IPS-18a (cell line): ENCODE measurements at regions not wholly inside any gene's neighbourhood (a gene's known extent, or its start where the extent isn't known, plus 50 kb on each side); places are given as distances from the start of the nearest gene placed in this dataset.
"Not testable (repeated sequence)": the region's sequence is repeated elsewhere in the genome, so short reads cannot be mapped to it uniquely, and the experiment has no call there.

Source experiments
- H3K27ac ChIP-seq: one replicate; pipeline ENCODE4 v1.5.1; 2013; ENCODE audit warnings: low read length
- H3K27me3 ChIP-seq: one replicate; pipeline ENCODE4 v1.6.1; 2013; ENCODE audit warnings: mild to moderate bottlenecking, low read length; ENCODE audit not compliant: control insufficient read depth, insufficient read depth
- H3K36me3 ChIP-seq: one replicate; pipeline ENCODE4 v1.6.1; 2013; ENCODE audit warnings: low read depth, low read length; ENCODE audit not compliant: control insufficient read depth
- H3K4me1 ChIP-seq: one replicate; pipeline ENCODE4 v1.6.1; 2013; ENCODE audit warnings: low read depth, low read length; ENCODE audit not compliant: control insufficient read depth
- H3K4me3 ChIP-seq: one replicate; pipeline ENCODE4 v1.5.1; 2013; ENCODE audit warnings: low read length
- H3K9ac ChIP-seq: one replicate; pipeline ENCODE4 v1.6.1; 2013; ENCODE audit warnings: mild to moderate bottlenecking, low read length, moderate library complexity
- H3K9me3 ChIP-seq: one replicate; pipeline ENCODE4 v1.6.1; 2013; ENCODE audit warnings: low read depth, low read length; ENCODE audit not compliant: control insufficient read depth

DNA sequence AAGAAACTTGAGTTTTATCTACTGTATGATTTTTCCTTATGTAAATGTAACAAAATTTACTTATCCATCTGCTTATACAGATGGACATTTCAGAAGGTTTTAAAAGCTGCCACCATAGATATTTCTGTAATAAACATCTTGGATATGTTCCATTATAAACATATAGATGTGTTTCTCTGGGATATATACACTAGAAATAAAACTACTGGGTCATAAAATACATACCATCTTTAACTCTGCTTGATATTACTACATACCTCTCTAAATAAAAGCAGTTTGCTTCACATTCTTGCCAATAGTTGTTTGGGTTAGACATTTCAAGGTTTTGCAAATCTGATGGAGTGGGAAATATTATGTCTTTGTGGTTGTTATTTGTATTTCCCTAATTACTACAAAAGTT lies 220.6 kb downstream of the FBXO8 start:
- H3K27me3 ChIP-seq: no peaks in the 10 kb centered on the region
- no peak overlapping the region for H3K9ac ChIP-seq
- H3K9me3 ChIP-seq: no peaks in the 10 kb centered on the region
- H3K27ac ChIP-seq: no peak overlapping the region
- no peaks in the 10 kb centered on the region for H3K4me1 ChIP-seq
- H3K4me3 ChIP-seq: no peak overlapping the region
- no peaks in the 10 kb centered on the region for H3K36me3 ChIP-seq

DNA sequence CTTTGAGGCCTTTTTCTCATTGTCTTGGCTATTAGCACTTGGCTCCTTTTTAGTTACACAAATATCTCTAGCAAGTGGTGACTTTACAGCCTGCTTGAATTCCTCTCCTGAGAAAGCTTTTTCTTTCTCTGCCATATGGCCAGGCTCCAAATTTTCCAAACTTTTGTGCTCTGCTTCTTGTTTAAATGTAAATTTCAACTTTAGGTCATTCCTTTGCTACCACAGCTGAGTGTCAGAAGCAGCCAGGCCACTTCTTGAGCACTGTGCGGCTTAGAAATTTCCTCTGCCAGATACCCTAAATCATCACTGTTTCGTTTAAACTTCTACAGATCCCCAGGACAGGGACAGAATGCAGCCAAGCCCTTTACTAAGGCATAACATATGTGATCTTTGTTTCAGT lies 222.4 kb downstream of the FBXO8 start:
- no peaks in the 10 kb centered on the region for H3K27me3 ChIP-seq
- H3K4me1 ChIP-seq: no peaks in the 10 kb centered on the region
- no peak overlapping the region for H3K27ac ChIP-seq
- no peak overlapping the region for H3K9ac ChIP-seq
- no peaks in the 10 kb centered on the region for H3K36me3 ChIP-seq
- H3K9me3 ChIP-seq: no peaks in the 10 kb centered on the region
- H3K4me3 ChIP-seq: no peak overlapping the region

DNA sequence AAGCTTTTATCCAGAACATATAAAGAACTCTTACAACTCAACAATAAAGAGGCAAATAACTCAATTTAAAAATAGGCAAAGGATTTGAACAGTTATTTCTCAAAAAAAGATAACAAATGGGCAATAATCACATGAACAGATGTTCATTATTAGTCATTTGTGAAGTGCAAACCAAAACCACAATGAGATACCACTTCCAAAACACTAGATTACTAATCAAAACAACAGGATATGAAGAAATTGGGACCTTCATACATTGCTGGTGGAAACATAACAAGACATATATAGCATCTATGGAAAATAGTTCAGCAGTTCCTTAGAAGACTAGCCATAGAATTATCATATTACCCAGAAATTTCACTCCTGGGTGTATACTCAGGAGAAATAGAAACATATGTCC lies 224.6 kb downstream of the FBXO8 start:
- Histone ChIP-seq H3K9ac (no peak overlapping the region), H3K4me3 (no peak overlapping the region), H3K27ac (no peak overlapping the region), H3K9me3 (no peaks in the 10 kb centered on the region), H3K27me3 (no peaks in the 10 kb centered on the region), H3K4me1 (no peaks in the 10 kb centered on the region), H3K36me3 (no peaks in the 10 kb centered on the region)

DNA sequence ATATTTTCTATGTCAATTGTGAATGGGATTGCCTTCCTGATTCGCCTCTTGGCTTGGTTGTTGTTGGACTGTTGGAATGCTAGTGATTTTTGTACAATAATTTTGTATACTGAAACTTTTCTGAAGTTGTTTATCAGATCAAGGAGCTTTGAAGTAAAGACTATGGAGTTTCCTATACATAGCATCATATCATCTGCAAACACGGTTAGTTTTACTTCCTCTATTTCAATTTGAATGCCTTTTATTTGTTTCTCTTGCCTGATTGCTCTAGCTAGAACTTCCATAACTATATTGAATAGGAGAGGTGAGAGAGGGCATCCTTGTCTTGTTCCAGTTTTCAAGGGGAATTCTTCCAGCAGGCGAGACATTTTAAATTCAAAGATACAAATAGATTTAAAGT lies 226.5 kb downstream of the FBXO8 start:
- Histone ChIP-seq H3K36me3 (no peaks in the 10 kb centered on the region), H3K4me3 (no peak overlapping the region), H3K9me3 (no peaks in the 10 kb centered on the region), H3K4me1 (no peaks in the 10 kb centered on the region), H3K27ac (no peak overlapping the region), H3K27me3 (no peaks in the 10 kb centered on the region), H3K9ac (no peak overlapping the region)

DNA sequence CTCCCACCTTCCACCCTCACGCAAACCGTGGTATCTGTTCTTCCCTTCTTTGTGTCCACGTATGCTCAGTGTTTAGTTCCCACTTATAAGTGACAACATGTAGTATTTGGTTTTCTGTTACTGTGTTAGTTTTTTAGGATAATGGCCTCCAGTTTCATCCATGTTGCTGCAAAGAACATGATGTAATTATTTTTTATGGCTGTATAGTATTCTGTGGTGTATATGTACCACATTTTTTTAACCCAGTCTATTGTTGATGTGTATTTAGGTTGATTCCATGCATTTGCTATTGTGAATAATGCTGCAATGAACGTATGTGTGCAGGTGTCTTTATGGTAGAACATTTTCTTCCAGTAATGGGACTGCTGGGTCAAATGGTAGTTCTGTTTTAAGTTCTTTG lies 228.1 kb downstream of the FBXO8 start:
- Histone ChIP-seq H3K27me3 (no peaks in the 10 kb centered on the region), H3K9ac (no peak overlapping the region), H3K27ac (no peak overlapping the region), H3K9me3 (no peaks in the 10 kb centered on the region), H3K4me1 (no peaks in the 10 kb centered on the region), H3K4me3 (no peak overlapping the region), H3K36me3 (no peaks in the 10 kb centered on the region)

DNA sequence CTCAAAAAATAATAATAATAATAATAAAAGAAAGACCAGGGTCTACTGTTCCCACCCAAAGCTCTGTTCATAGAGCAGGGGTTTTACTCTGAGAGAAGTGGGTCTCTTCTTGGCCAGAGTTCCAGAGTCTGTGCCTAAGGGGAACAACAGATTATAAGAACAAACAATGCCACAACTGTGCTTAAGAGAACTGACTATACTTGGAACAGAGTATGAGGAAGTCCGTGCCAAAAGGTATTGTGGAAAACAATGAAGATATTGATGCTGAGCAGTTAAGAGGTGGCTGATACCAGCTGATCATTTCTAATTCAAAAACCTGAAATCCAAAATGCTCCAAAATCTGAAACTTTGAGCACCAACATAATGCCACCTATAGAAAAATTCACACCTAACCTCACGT lies 229.6 kb downstream of the FBXO8 start:
- no peak overlapping the region for H3K27ac ChIP-seq
- H3K9ac ChIP-seq: no peak overlapping the region
- no peaks in the 10 kb centered on the region for H3K27me3 ChIP-seq
- no peaks in the 10 kb centered on the region for H3K9me3 ChIP-seq
- no peak overlapping the region for H3K4me3 ChIP-seq
- no peaks in the 10 kb centered on the region for H3K4me1 ChIP-seq
- H3K36me3 ChIP-seq: no peaks in the 10 kb centered on the region

DNA sequence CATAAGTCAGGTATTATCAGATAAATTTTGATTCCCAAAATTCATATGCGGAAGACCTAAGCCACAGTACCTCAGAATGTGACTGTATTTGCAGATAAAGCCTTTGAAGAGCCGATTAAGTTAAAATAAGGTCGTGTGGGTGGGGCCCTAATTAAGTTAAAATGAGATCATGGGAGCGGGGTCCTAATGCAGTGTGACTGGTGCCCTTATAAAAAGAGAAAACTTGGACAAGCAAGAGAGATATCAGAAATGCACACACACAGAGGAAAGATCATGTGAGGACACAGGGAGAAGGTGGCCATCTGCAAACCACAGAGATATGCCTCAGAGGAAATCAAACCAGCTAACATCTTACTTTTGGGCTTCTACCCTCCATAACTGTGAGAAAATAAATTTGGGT lies 236.1 kb downstream of the FBXO8 start:
- no peak overlapping the region for H3K27ac ChIP-seq
- peaks cover 6% of the 10 kb centered on the region for H3K4me1 ChIP-seq
- no peaks in the 10 kb centered on the region for H3K9me3 ChIP-seq
- no peaks in the 10 kb centered on the region for H3K27me3 ChIP-seq
- no peaks in the 10 kb centered on the region for H3K36me3 ChIP-seq
- no peak overlapping the region for H3K4me3 ChIP-seq
- no peak overlapping the region for H3K9ac ChIP-seq

DNA sequence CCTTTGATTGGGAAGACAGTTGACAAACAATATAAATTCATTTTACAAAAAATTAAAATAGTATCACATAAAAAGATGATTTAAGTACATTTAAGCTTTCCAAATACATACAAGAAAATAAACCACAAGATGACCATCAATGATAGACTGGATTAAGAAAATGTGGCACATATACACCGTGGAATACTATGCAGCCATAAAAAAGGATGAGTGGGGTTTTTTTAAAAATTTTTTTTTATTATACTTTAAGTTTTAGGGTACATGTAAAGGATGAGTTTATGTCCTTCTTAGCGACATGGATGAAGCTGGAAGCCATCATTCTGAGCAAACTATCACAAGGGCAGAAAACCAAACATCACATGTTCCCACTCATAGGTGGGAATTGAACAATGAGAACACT lies 237.6 kb downstream of the FBXO8 start:
- peaks cover 21% of the 10 kb centered on the region for H3K4me1 ChIP-seq
- not testable (repeated sequence) for H3K36me3 ChIP-seq, H3K4me3 ChIP-seq, H3K9ac ChIP-seq, H3K27me3 ChIP-seq, H3K9me3 ChIP-seq, H3K27ac ChIP-seq

DNA sequence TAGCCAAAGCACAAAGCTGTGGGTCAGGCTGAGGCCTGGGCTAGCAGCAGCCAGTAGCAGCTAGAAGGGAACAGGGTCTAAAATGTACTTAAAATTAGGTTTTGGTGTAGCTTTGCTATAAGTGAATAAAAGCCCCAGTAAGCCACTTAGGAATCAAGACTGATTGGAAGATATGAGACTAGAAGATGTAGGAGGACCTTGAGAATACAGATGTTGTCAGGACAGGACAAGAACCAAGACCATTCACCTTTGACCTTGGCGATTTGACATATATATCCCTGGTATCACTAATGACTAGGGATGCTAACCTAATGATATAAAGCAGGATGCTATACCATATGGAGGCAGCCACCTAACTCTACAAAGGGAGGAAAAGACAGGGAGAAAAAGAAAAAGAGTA lies 238.1 kb downstream of the FBXO8 start:
- Histone ChIP-seq H3K9ac (no peak overlapping the region), H3K27ac (no peak overlapping the region), H3K9me3 (no peaks in the 10 kb centered on the region), H3K27me3 (no peaks in the 10 kb centered on the region), H3K4me1 (peaks cover 26% of the 10 kb centered on the region), H3K36me3 (no peaks in the 10 kb centered on the region), H3K4me3 (no peak overlapping the region)

DNA sequence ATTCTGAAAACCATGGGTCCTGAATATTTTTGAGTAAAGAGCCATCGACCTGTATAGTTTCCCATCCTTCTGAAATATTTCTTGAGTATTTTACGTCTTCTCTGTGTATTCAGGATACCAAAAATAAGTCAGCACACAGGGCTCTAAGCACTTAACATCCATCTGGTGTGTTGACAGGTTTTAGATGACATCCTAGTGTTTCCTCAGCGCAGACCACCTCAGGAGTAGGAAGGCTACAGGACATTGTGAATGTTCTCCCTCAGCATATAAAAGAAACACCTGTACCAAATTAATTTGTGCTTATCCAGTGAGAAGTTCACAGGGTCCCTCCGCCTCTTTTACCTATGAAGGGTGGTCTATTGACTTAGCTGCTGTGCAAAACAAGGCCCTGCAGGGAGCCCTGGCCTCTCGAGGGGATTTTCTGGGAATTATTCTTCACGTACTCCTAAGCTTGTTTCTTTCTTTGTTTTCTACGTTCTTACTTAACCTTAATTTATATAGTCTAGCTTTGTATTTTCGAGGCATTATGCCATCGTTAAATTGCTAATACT lies 241.8 kb downstream of the FBXO8 start:
- H3K27ac ChIP-seq: no peak overlapping the region
- no peak overlapping the region for H3K9ac ChIP-seq
- H3K4me3 ChIP-seq: peak overlapping the region; percentile 26
- H3K4me1 ChIP-seq: peaks cover 27% of the 10 kb centered on the region
- no peaks in the 10 kb centered on the region for H3K9me3 ChIP-seq
- no peaks in the 10 kb centered on the region for H3K36me3 ChIP-seq
- H3K27me3 ChIP-seq: no peaks in the 10 kb centered on the region

DNA sequence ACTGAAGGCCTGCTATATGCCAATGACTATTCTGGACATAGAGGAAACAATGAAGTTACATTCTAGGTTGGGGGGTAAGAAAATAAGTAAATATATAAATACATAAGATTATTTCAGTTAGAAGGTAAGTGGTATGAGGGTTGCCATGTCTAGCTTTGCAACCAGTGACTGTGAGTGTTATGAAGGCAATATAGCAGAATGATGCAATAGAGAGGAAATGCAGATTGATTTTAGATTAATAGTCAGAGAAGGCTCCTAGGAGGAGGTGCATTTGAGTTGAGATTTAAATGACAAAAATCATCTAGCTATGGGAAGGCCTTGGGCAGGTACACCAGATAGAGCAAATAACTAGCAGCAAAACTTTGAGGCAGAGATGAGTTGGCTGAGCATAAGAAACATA lies 243.2 kb downstream of the FBXO8 start:
- H3K27me3 ChIP-seq: no peaks in the 10 kb centered on the region
- no peak overlapping the region for H3K4me3 ChIP-seq
- H3K4me1 ChIP-seq: peaks cover 27% of the 10 kb centered on the region
- no peak overlapping the region for H3K9ac ChIP-seq
- no peaks in the 10 kb centered on the region for H3K9me3 ChIP-seq
- no peak overlapping the region for H3K27ac ChIP-seq
- no peaks in the 10 kb centered on the region for H3K36me3 ChIP-seq

DNA sequence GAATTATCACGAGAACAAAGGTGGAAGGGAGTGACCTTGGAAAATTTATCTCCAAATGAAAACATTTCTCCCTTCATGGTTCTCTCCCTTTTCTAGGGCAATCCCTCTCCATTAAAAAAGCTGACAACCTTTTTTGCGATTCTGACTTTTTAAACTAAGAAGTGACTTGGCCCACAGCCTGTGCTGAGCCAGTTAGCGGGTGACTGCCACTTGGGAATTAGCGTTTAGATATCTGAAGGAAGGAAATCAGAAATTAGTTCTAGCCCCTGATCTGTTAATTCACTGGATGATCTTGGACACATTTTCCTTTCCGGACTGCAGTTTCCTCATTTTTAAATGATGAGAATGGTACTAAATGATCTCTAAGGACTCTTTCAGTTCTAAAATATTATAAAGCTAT lies 245.0 kb downstream of the FBXO8 start:
- Histone ChIP-seq H3K9me3 (no peaks in the 10 kb centered on the region), H3K4me3 (no peak overlapping the region), H3K9ac (no peak overlapping the region)

More for the DNA sequence above, 245.0 kb downstream of the FBXO8 start:
- Histone ChIP-seq H3K4me1 (peaks cover 27% of the 10 kb centered on the region), H3K27me3 (no peaks in the 10 kb centered on the region), H3K36me3 (no peaks in the 10 kb centered on the region), H3K27ac (no peak overlapping the region)
